Aorta (tissue), 5 donors: ENCODE measurements at regions not wholly inside any gene's neighbourhood (a gene's known extent, or its start where the extent isn't known, plus 50 kb on each side); places are given as distances from the start of the nearest gene placed in this dataset.
"Not testable (repeated sequence)": the region's sequence is repeated elsewhere in the genome, so short reads cannot be mapped to it uniquely, and the experiment has no call there.

Experiments used
- ATAC-seq: fragments of 200-7000 bp; cut with Tn5 transposase; one replicate; pipeline ENCODE4 v1.9.1; 2022; ENCODE audit warnings: moderate library complexity; ENCODE audit not compliant: low FRiP score
- DNase-seq, 2 donors: peaks; one replicate each; pipeline ENCODE4 v3.0.0-alpha.2; 2020
- H3K27ac ChIP-seq, 2 donors: one replicate each; pipeline ENCODE4 v1.5.1; 2013; ENCODE audit warnings: low read length in 2 of 2, mild to moderate bottlenecking in 2 of 2, moderate library complexity in 2 of 2, control low read depth in 1 of 2, inconsistent platforms in 1 of 2, low read depth in 1 of 2
- H3K27me3 ChIP-seq, 2 donors: one replicate each; pipeline ENCODE4 v1.6.1; 2013; ENCODE audit warnings: control low read depth in 1 of 2, low read length in 1 of 2, mild to moderate bottlenecking in 1 of 2, moderate library complexity in 1 of 2; ENCODE audit not compliant: insufficient read depth in 2 of 2, control insufficient read depth in 1 of 2
- H3K36me3 ChIP-seq, 2 donors: one replicate each; pipeline ENCODE4 v1.6.1; 2013; ENCODE audit warnings: control low read depth in 1 of 2, low read length in 1 of 2, mild to moderate bottlenecking in 1 of 2; ENCODE audit not compliant: insufficient read depth in 2 of 2, control insufficient read depth in 1 of 2
- H3K4me1 ChIP-seq, 2 donors: one replicate each; pipeline ENCODE4 v1.6.1; 2013; ENCODE audit warnings: low read length in 2 of 2, control low read depth in 1 of 2, mild to moderate bottlenecking in 1 of 2, moderate library complexity in 1 of 2; ENCODE audit not compliant: insufficient read depth in 2 of 2, control insufficient read depth in 1 of 2
- H3K4me3 ChIP-seq, 2 donors: one replicate each; pipeline ENCODE4 v1.5.1; 2013; ENCODE audit warnings: low read length in 2 of 2, control low read depth in 1 of 2, mild to moderate bottlenecking in 1 of 2
- H3K9me3 ChIP-seq: one replicate; pipeline ENCODE4 v1.6.1; 2013; ENCODE audit warnings: mild to moderate bottlenecking, low read length; ENCODE audit not compliant: control insufficient read depth
- WGBS, 2 donors: extraction: QIAGEN DNeasy Blood & Tissue Kit; methylation state at CpG; one replicate each; pipeline ENCODE4 v1.1.7; 2013; 5-methylcytosine and 5-hydroxymethylcytosine counted together
- intact Hi-C, 2 donors: fragments of 100-400 bp; cut with DNase I; formaldehyde crosslinking; loops; one replicate each; pipeline versions ENCODE4 v1.14.2 to v1.15.0; 2022
- donor health status: healthy with polysubstance abuse.
- donor health status: Bipolar disorder and iron deficiency.
- donor health status: DM: no; HTN: no; CAD: no.
- donor health status: DM: no; HTN: no; CAD: no.
- donor health status: DM: yes; HTN: yes; CAD: no.

- ATAC-seq, intact Hi-C loops, H3K9me3 ChIP-seq, H3K4me3 ChIP-seq, H3K27me3 ChIP-seq, H3K27ac ChIP-seq, H3K36me3 ChIP-seq, H3K4me1 ChIP-seq: not testable (repeated sequence)
- 96% methylated on average over 41 to 45 of the region's 45 CpGs for WGBS, 2 donors
- DNase-seq = peak in 1 of 2 donors; percentile 60
Observed at GRCh38 chr7:81141257-81142205, 222.7 kb upstream of the SEMA3C start.

DNA sequence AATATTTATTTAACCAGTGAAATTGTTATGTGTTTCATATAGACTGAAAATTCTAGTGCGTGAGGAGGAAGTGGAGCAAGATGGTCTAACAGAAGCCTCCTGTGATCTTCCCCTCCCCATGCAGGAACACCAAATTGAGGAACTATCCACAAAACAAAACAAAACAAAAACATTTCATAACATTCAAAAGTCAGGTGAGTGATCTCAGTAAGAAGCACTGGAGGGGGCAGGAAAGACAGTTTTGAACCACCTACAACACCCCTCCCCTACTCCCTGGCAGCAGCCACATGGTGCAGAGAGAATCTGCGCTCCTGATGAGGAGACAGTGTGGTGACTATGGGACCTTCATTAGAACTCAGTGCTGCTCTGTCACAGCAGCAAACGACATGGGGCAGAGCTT is 221.9 kb upstream of the SEMA3C start:
- Histone ChIP-seq H3K27me3 (no peaks in the 10 kb centered on the region), H3K4me3 (no peak overlapping the region), H3K4me1 (no peaks in the 10 kb centered on the region), H3K27ac (no peak overlapping the region), H3K36me3 (no peaks in the 10 kb centered on the region), H3K9me3 (no peaks in the 10 kb centered on the region)
- DNase-seq (no peak), ATAC-seq (no peak)
- intact Hi-C loops = no loop called here
- WGBS, 2 donors = 82 to 87% methylated on average over 3 of the region's 3 CpGs

DNA sequence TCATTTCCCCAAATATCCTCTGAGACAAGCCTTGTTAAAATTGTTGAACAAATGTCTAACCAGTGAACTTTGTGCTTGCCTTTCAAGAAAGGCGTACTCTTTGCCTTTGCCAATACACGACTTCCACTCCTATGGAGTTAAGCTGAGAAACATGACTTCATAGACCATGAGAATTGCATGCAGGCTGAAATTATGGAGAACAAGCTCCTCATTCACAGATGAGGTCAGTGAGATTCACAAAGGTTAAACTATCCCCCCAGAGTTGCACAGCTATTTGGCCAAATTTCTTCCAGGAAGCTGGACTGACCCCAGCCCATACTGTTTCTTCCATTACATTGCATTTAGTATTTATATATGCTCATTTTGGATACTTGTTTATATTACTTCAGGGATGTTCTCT is 221.4 kb upstream of the SEMA3C start:
- H3K4me1 ChIP-seq = no peaks in the 10 kb centered on the region
- no peaks in the 10 kb centered on the region for H3K9me3 ChIP-seq
- no peak overlapping the region for H3K27ac ChIP-seq
- intact Hi-C loops = no loop called here
- no peak overlapping the region for H3K4me3 ChIP-seq
- no peak for DNase-seq
- ATAC-seq = no peak
- 65 to 68% methylated on average over 2 of the region's 2 CpGs for WGBS, 2 donors
- no peaks in the 10 kb centered on the region for H3K36me3 ChIP-seq
- no peaks in the 10 kb centered on the region for H3K27me3 ChIP-seq

- Histone ChIP-seq H3K36me3 (no peaks in the 10 kb centered on the region), H3K9me3 (no peaks in the 10 kb centered on the region), H3K4me3 (no peak overlapping the region), H3K4me1 (no peaks in the 10 kb centered on the region), H3K27ac (no peak overlapping the region), H3K27me3 (no peaks in the 10 kb centered on the region)
- no peak for DNase-seq
- intact Hi-C loops = no loop called here
- ATAC-seq = no peak
- WGBS, 2 donors = 8 to 19% methylated on average over 1 of the region's 1 CpG
Observed at GRCh38 chr7:81138870-81139269, 220.0 kb upstream of the SEMA3C start.

DNA sequence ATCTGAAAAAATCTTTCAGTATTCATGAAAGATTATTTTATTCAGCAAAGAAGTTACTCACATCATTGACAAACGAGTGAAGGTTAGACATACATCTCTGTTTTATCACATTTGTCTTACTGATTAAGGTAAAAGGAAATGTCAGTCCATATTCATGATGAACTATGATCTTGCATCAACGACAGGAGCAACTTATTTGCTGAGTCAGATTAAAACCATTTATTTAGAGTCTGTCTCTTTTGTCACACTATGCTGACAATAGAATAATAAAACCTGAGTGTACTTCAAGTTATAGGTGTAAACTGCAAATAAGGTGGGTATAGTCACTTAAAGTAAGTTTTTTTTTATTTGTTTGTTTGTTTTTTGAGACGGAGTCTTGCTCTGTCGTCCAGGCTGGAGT is 216.5 kb upstream of the SEMA3C start:
- H3K4me3 ChIP-seq = no peak overlapping the region
- H3K27ac ChIP-seq = no peak overlapping the region
- no peaks in the 10 kb centered on the region for H3K27me3 ChIP-seq
- H3K9me3 ChIP-seq = no peaks in the 10 kb centered on the region
- no peaks in the 10 kb centered on the region for H3K36me3 ChIP-seq
- 68 to 70% methylated on average over 4 of the region's 4 CpGs for WGBS, 2 donors
- no peaks in the 10 kb centered on the region for H3K4me1 ChIP-seq
- intact Hi-C loops = no loop called here
- no peak for ATAC-seq
- no peak for DNase-seq

DNA sequence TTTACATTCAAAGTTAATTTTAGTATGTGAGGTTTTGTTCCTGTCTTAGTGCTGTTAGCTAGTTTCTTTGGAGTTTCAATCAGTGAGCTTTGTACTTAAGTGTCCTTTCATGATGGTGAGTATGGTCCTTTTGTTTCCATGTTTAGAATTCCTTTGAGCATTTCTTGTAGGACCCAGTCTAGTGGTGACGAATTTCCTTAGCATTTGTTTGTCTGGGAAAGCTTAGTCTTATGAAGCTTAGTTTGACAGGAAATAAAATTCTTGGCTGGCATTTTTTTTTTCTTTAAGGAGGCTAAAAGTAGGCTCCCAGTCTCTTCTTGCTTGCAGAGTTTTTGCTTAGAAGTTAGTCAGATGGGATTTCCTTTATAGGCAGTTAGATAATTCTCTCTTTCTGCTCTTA is 209.2 kb upstream of the SEMA3C start:
- 58 to 67% methylated on average over 1 of the region's 1 CpG for WGBS, 2 donors
- peaks cover 3% of the 10 kb centered on the region for H3K9me3 ChIP-seq
- no peaks in the 10 kb centered on the region for H3K36me3 ChIP-seq
- H3K4me1 ChIP-seq = no peaks in the 10 kb centered on the region
- ATAC-seq (no peak), DNase-seq (no peak)
- H3K4me3 ChIP-seq = no peak overlapping the region
- intact Hi-C loops = no loop called here
- no peak overlapping the region for H3K27ac ChIP-seq
- no peaks in the 10 kb centered on the region for H3K27me3 ChIP-seq

DNA sequence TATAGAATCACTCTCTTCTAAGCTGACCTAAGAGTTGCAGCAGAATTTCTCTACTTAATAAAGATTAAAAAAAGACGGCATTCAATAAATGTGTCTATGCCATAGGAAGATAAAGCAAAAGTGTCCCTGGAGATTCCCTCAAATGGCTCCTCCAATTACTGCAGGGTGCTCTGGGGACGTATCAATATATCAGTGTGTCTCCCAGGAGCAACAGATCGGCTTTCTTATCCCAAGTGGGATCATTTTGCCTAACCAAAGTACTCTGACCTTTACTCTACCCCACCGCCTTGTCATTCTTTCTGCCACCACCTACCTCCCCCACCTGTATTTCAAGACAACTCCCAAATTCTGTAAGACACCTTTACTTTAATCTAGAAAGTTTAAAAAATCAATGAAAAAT is 202.0 kb upstream of the SEMA3C start:
- intact Hi-C loops = no loop called here
- H3K4me3 ChIP-seq = no peak overlapping the region

DNA sequence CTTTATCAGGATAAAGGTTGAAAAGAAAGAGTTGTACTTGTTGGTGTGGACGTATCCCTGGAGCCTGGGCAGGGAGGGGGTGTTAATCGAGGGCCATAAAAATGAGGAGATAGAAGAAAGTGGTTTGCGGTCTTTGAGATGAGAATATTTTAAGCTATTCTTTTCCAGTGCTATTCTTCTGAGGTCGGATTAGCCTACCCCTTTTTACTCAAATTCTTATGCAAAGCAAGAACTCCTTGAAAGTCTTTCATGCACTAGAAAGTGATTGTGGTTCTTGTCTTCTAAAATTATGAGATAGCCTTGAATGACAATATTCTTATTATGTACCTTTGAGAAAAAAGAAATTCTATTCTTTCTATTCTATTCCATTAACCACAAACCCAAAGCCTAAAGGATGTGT is 201.3 kb upstream of the SEMA3C start:
- H3K4me3 ChIP-seq = no peak overlapping the region
- ATAC-seq (no peak), DNase-seq (no peak)
- intact Hi-C loops = no loop called here
- no peaks in the 10 kb centered on the region for H3K4me1 ChIP-seq
- H3K27ac ChIP-seq = no peak overlapping the region
- H3K27me3 ChIP-seq = no peaks in the 10 kb centered on the region
- WGBS, 2 donors = 84 to 87% methylated on average over 4 of the region's 4 CpGs
- no peaks in the 10 kb centered on the region for H3K36me3 ChIP-seq
- no peaks in the 10 kb centered on the region for H3K9me3 ChIP-seq

More for the DNA sequence above, 202.0 kb upstream of the SEMA3C start:
- H3K27me3 ChIP-seq = no peaks in the 10 kb centered on the region
- DNase-seq (no peak), ATAC-seq (no peak)
- 43 to 45% methylated on average over 4 of the region's 4 CpGs for WGBS, 2 donors
- H3K9me3 ChIP-seq = no peaks in the 10 kb centered on the region
- H3K27ac ChIP-seq = no peak overlapping the region
- no peaks in the 10 kb centered on the region for H3K36me3 ChIP-seq
- H3K4me1 ChIP-seq = no peaks in the 10 kb centered on the region

GRCh38 chr7:81114633-81115032 is 195.8 kb upstream of the SEMA3C start:
- DNase-seq (no peak), ATAC-seq (no peak)
- H3K4me3 ChIP-seq = no peak overlapping the region
- no peaks in the 10 kb centered on the region for H3K27me3 ChIP-seq
- no peaks in the 10 kb centered on the region for H3K9me3 ChIP-seq
- H3K27ac ChIP-seq = no peak overlapping the region
- intact Hi-C loops = no loop called here
- no peaks in the 10 kb centered on the region for H3K4me1 ChIP-seq
- WGBS, 2 donors = 81 to 86% methylated on average over 1 of the region's 1 CpG
- H3K36me3 ChIP-seq = no peaks in the 10 kb centered on the region
